ENCODE measurements at regions not wholly inside any gene's neighbourhood (a gene's known extent, or its start where the extent isn't known, plus 50 kb on each side); places are given as distances from the start of the nearest gene placed in this dataset.

- no peak for TF ChIP-seq CTCF (IDR thresholded peaks at IDR 0.05; ENCODE audit: unreplicated experiment)
These were observed 98.7 kb upstream of the CCSER1 start for GRCh38 chr4:90028460-90028859.

GRCh38 chr4:90030202-90030601 lies 97.0 kb upstream of the CCSER1 start:
- no peaks in the 10 kb centered on the region for H3K27me3 Mint-ChIP-seq
- no peak overlapping the region for H3K27ac Mint-ChIP-seq
- H3K4me1 Mint-ChIP-seq (ENCODE audit: low read depth) = no peaks in the 10 kb centered on the region
- H3K36me3 Mint-ChIP-seq (ENCODE audit: insufficient read depth) = no peaks in the 10 kb centered on the region
- no peak for TF ChIP-seq CTCF (IDR thresholded peaks at IDR 0.05; ENCODE audit: unreplicated experiment)
- no peak overlapping the region for H3K4me3 Mint-ChIP-seq (ENCODE audit: low read depth)
- peaks cover 13% of the 10 kb centered on the region for H3K9me3 Mint-ChIP-seq (ENCODE audit: low read depth)
- DNase-seq (ENCODE audit: low spot score, unreplicated experiment) = no peak

More at GRCh38 chr4:90028460-90028859, 98.7 kb upstream of the CCSER1 start:
- Mint-ChIP-seq H3K9me3 (ENCODE audit: low read depth) (peaks cover 2% of the 10 kb centered on the region), H3K27ac (no peak overlapping the region), H3K36me3 (ENCODE audit: insufficient read depth) (no peaks in the 10 kb centered on the region), H3K27me3 (no peaks in the 10 kb centered on the region), H3K4me1 (ENCODE audit: low read depth) (peaks cover 5% of the 10 kb centered on the region), H3K4me3 (ENCODE audit: low read depth) (no peak overlapping the region)
- no peak for DNase-seq (ENCODE audit: low spot score, unreplicated experiment)

- Mint-ChIP-seq H3K4me1 (ENCODE audit: low read depth) (no peaks in the 10 kb centered on the region), H3K27ac (no peak overlapping the region), H3K36me3 (ENCODE audit: insufficient read depth) (no peaks in the 10 kb centered on the region), H3K9me3 (ENCODE audit: low read depth) (peaks cover 16% of the 10 kb centered on the region), H3K4me3 (ENCODE audit: low read depth) (no peak overlapping the region), H3K27me3 (no peaks in the 10 kb centered on the region)
- TF ChIP-seq CTCF (IDR thresholded peaks at IDR 0.05; ENCODE audit: unreplicated experiment) = no peak
- no peak for DNase-seq (ENCODE audit: low spot score, unreplicated experiment)
These were observed 96.2 kb upstream of the CCSER1 start for GRCh38 chr4:90030953-90031352.

GRCh38 chr4:90039122-90039521 lies 88.1 kb upstream of the CCSER1 start:
- no peak overlapping the region for H3K27ac Mint-ChIP-seq
- H3K27me3 Mint-ChIP-seq = no peaks in the 10 kb centered on the region
- no peaks in the 10 kb centered on the region for H3K36me3 Mint-ChIP-seq (ENCODE audit: insufficient read depth)
- no peak overlapping the region for H3K4me3 Mint-ChIP-seq (ENCODE audit: low read depth)
- no peaks in the 10 kb centered on the region for H3K4me1 Mint-ChIP-seq (ENCODE audit: low read depth)
- TF ChIP-seq CTCF (IDR thresholded peaks at IDR 0.05; ENCODE audit: unreplicated experiment) = no peak
- H3K9me3 Mint-ChIP-seq (ENCODE audit: low read depth) = peaks cover 11% of the 10 kb centered on the region
- no peak for DNase-seq (ENCODE audit: low spot score, unreplicated experiment)

- Mint-ChIP-seq H3K27ac (no peak overlapping the region), H3K36me3 (ENCODE audit: insufficient read depth) (no peaks in the 10 kb centered on the region), H3K4me3 (ENCODE audit: low read depth) (no peak overlapping the region), H3K9me3 (ENCODE audit: low read depth) (no peaks in the 10 kb centered on the region), H3K4me1 (ENCODE audit: low read depth) (no peaks in the 10 kb centered on the region), H3K27me3 (no peaks in the 10 kb centered on the region)
- TF ChIP-seq CTCF (IDR thresholded peaks at IDR 0.05; ENCODE audit: unreplicated experiment) = no peak
- no peak for DNase-seq (ENCODE audit: low spot score, unreplicated experiment)
These were observed 75.2 kb upstream of the CCSER1 start for GRCh38 chr4:90051999-90052398.
